ENCODE measurements at regions not wholly inside any gene's neighbourhood (a gene's known extent, or its start where the extent isn't known, plus 50 kb on each side); places are given as distances from the start of the nearest gene placed in this dataset.

GRCh38 chr18:77977331-77977730 is 727.7 kb downstream of the GALR1 start:
- no peak for DNase-seq (ENCODE audit: extremely low spot score)
- CTCF ChIA-PET = no interaction called here
- POLR2A ChIA-PET = no interaction called here
- TF ChIP-seq FOXM1 (IDR thresholded peaks at IDR 0.05; ENCODE audit: borderline replicate concordance) = no peak
- TF ChIP-seq FOXK2 (IDR thresholded peaks at IDR 0.05) = no peak
- no peak for TF ChIP-seq TARDBP (IDR thresholded peaks at IDR 0.05)
- no peak for TF ChIP-seq LEF1 (IDR thresholded peaks at IDR 0.05; ENCODE audit: borderline replicate concordance)
- TF ChIP-seq PKNOX1 (IDR thresholded peaks at IDR 0.05) = no peak
- TF ChIP-seq HDGF (IDR thresholded peaks at IDR 0.05; ENCODE audit: borderline replicate concordance) = no peak
- no peak for TF ChIP-seq CTBP1 (IDR thresholded peaks at IDR 0.05; ENCODE audit: borderline replicate concordance)

GRCh38 chr18:77980275-77980674 is 730.6 kb downstream of the GALR1 start:
- ChIA-PET POLR2A (no interaction called here), CTCF (no interaction called here)
- no peak for DNase-seq (ENCODE audit: extremely low spot score)

GRCh38 chr18:77981874-77982273 is 732.2 kb downstream of the GALR1 start:
- no peak for TF ChIP-seq BHLHE40 (IDR thresholded peaks at IDR 0.05; ENCODE audit: borderline replicate concordance)
- TF ChIP-seq CTBP1 (IDR thresholded peaks at IDR 0.05; ENCODE audit: borderline replicate concordance) = no peak
- ChIA-PET POLR2A (no interaction called here), CTCF (no interaction called here)
- no peak for DNase-seq (ENCODE audit: extremely low spot score)

More at GRCh38 chr18:77980275-77980674, 730.6 kb downstream of the GALR1 start:
- no peak for TF ChIP-seq NFRKB (IDR thresholded peaks at IDR 0.05)
- no peak for TF ChIP-seq HDGF (IDR thresholded peaks at IDR 0.05; ENCODE audit: borderline replicate concordance)

- CTCF ChIA-PET = no interaction called here
- POLR2A ChIA-PET = no interaction called here
- no peak for DNase-seq (ENCODE audit: extremely low spot score)
- TF ChIP-seq BHLHE40 (IDR thresholded peaks at IDR 0.05; ENCODE audit: borderline replicate concordance) = no peak
- no peak for TF ChIP-seq FOXK2 (IDR thresholded peaks at IDR 0.05)
- TF ChIP-seq ZNF384 (IDR thresholded peaks at IDR 0.05) = no peak
- no peak for TF ChIP-seq ARNT (IDR thresholded peaks at IDR 0.05)
These were observed 733.6 kb downstream of the GALR1 start for GRCh38 chr18:77983270-77983669.

GRCh38 chr18:77984178-77984577 is 734.5 kb downstream of the GALR1 start:
- CTCF ChIA-PET = no interaction called here
- TF ChIP-seq ZNF384 (IDR thresholded peaks at IDR 0.05) = no peak
- TF ChIP-seq TARDBP (IDR thresholded peaks at IDR 0.05) = no peak
- no peak for TF ChIP-seq FOXK2 (IDR thresholded peaks at IDR 0.05)
- no peak for TF ChIP-seq BHLHE40 (IDR thresholded peaks at IDR 0.05; ENCODE audit: borderline replicate concordance)
- no peak for TF ChIP-seq HDGF (IDR thresholded peaks at IDR 0.05; ENCODE audit: borderline replicate concordance)
- TF ChIP-seq LEF1 (IDR thresholded peaks at IDR 0.05; ENCODE audit: borderline replicate concordance) = no peak
- no peak for DNase-seq (ENCODE audit: extremely low spot score)
- POLR2A ChIA-PET = no interaction called here

- ChIA-PET CTCF (no interaction called here), POLR2A (no interaction called here)
- no peak for DNase-seq (ENCODE audit: extremely low spot score)
- TF ChIP-seq CTBP1 (IDR thresholded peaks at IDR 0.05; ENCODE audit: borderline replicate concordance) (no peak), L3MBTL2 (conservative IDR thresholded peaks at IDR 0.05) (no peak), PKNOX1 (IDR thresholded peaks at IDR 0.05) (no peak), SP1 (IDR thresholded peaks at IDR 0.05) (no peak), HDGF (IDR thresholded peaks at IDR 0.05; ENCODE audit: borderline replicate concordance) (no peak), SUZ12 (IDR thresholded peaks at IDR 0.05) (no peak), LEF1 (IDR thresholded peaks at IDR 0.05; ENCODE audit: borderline replicate concordance) (no peak), BHLHE40 (IDR thresholded peaks at IDR 0.05; ENCODE audit: borderline replicate concordance) (no peak), FOXM1 (IDR thresholded peaks at IDR 0.05; ENCODE audit: borderline replicate concordance) (no peak)
These were observed 735.2 kb downstream of the GALR1 start for GRCh38 chr18:77984833-77985232.

GRCh38 chr18:77985526-77986281 is 736.1 kb downstream of the GALR1 start:
- POLR2A ChIA-PET = no interaction called here
- CTCF ChIA-PET = no interaction called here
- DNase-seq (ENCODE audit: extremely low spot score) = no peak
- no peak for TF ChIP-seq LEF1 (IDR thresholded peaks at IDR 0.05; ENCODE audit: borderline replicate concordance)
- no peak for TF ChIP-seq FOXM1 (IDR thresholded peaks at IDR 0.05; ENCODE audit: borderline replicate concordance)
- TF ChIP-seq SP1 (IDR thresholded peaks at IDR 0.05) = no peak
- no peak for TF ChIP-seq NFRKB (IDR thresholded peaks at IDR 0.05)
- TF ChIP-seq CTBP1 (IDR thresholded peaks at IDR 0.05; ENCODE audit: borderline replicate concordance) = no peak
- TF ChIP-seq BHLHE40 (IDR thresholded peaks at IDR 0.05; ENCODE audit: borderline replicate concordance) = no peak
- TF ChIP-seq ELF4 (IDR thresholded peaks at IDR 0.05) = no peak
- TF ChIP-seq L3MBTL2 (conservative IDR thresholded peaks at IDR 0.05) = no peak
- TF ChIP-seq FOXK2 (IDR thresholded peaks at IDR 0.05) = no peak
- no peak for TF ChIP-seq FOXA1 (IDR thresholded peaks at IDR 0.05)
- no peak for TF ChIP-seq ARNT (IDR thresholded peaks at IDR 0.05)
- TF ChIP-seq ZNF384 (IDR thresholded peaks at IDR 0.05) = no peak
- TF ChIP-seq TARDBP (IDR thresholded peaks at IDR 0.05) = no peak
- TF ChIP-seq PKNOX1 (IDR thresholded peaks at IDR 0.05) = no peak
- no peak for TF ChIP-seq SUZ12 (IDR thresholded peaks at IDR 0.05)
- no peak for TF ChIP-seq HDGF (IDR thresholded peaks at IDR 0.05; ENCODE audit: borderline replicate concordance)
